T-helper 2 cell treated with Interferon-gamma antibody and Interleukin-4, amounts not matched to agents 5 μg/mL and 100 μg/mL, for 36 hours (primary cell): ENCODE measurements at regions not wholly inside any gene's neighbourhood (a gene's known extent, or its start where the extent isn't known, plus 50 kb on each side); places are given as distances from the start of the nearest gene placed in this dataset.
"Not testable (repeated sequence)": the region's sequence is repeated elsewhere in the genome, so short reads cannot be mapped to it uniquely, and the experiment has no call there.

Experiments
- DNase-seq: peaks from one replicate; pipeline ENCODE4 v3.0.0; 2021; ENCODE audit warnings: low spot score
- H3K27ac Mint-ChIP-seq: one replicate; pipeline ENCODE4 v1.8.0; 2021; ENCODE audit warnings: mild to moderate bottlenecking, mixed read lengths
- H3K27me3 Mint-ChIP-seq: one replicate; pipeline ENCODE4 v1.8.0; 2021; ENCODE audit warnings: low read depth, mixed read lengths
- H3K36me3 Mint-ChIP-seq: one replicate; pipeline ENCODE4 v1.8.0; 2021; ENCODE audit warnings: low read depth, mixed read lengths
- H3K4me1 Mint-ChIP-seq: one replicate; pipeline ENCODE4 v1.8.0; 2021; ENCODE audit warnings: low read depth, mixed read lengths
- H3K4me3 Mint-ChIP-seq: one replicate; pipeline ENCODE4 v1.8.0; 2022; ENCODE audit warnings: mild to moderate bottlenecking, moderate library complexity, mixed read lengths
- H3K9me3 Mint-ChIP-seq: one replicate; pipeline ENCODE4 v1.8.0; 2021; ENCODE audit warnings: mixed read lengths

DNA sequence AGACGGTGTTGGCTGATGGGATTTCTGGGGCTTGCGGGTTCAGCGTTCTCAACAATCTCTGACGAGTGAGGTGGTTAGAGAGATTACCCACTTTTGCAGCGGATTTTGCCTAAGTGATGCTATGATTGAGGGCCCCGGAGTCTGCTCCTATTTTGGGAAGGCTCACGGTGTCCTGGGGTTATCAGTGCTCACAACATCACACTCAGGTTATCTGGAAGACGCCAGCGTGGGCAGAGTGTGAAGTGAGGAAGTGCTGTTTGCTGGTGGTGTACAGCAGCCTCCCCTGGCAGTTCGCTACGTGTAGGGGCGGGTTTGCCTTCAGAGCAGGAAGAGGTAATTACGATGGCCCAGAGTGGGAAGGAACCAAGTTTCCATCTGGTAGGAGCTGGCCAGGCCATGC lies 341.2 kb upstream of the IRX2 start:
- no peak overlapping the region for H3K27ac Mint-ChIP-seq
- no peaks in the 10 kb centered on the region for H3K27me3 Mint-ChIP-seq
- H3K4me1 Mint-ChIP-seq, result no peaks in the 10 kb centered on the region

DNA sequence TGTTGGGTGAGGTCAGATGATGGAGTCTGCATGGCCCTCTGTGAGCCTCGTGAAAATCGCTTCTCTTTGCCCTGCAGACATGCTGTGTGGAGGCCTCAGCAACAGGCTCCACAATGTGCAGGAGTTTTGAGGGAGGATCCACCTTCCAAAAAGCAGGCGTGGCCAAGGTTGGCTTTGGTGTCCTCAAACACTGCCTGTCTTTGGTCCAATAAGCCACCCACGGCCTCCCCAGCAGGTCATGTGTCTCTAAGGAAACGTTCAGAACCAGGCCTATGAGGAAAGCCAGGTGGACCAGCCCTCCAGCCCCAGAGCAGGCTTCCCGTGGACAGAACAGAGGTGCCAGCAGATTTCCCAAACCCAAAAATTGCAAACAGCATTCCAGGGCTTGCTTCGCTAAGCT lies 340.7 kb upstream of the IRX2 start:
- Mint-ChIP-seq H3K4me1 (no peaks in the 10 kb centered on the region), H3K27ac (no peak overlapping the region), H3K4me3 (no peak overlapping the region), H3K9me3 (peaks cover 33% of the 10 kb centered on the region), H3K27me3 (no peaks in the 10 kb centered on the region), H3K36me3 (no peaks in the 10 kb centered on the region)
- no peak for DNase-seq

More for the DNA sequence above, 341.2 kb upstream of the IRX2 start:
- no peak for DNase-seq
- Mint-ChIP-seq H3K36me3 (no peaks in the 10 kb centered on the region), H3K9me3 (peaks cover 36% of the 10 kb centered on the region), H3K4me3 (no peak overlapping the region)

DNA sequence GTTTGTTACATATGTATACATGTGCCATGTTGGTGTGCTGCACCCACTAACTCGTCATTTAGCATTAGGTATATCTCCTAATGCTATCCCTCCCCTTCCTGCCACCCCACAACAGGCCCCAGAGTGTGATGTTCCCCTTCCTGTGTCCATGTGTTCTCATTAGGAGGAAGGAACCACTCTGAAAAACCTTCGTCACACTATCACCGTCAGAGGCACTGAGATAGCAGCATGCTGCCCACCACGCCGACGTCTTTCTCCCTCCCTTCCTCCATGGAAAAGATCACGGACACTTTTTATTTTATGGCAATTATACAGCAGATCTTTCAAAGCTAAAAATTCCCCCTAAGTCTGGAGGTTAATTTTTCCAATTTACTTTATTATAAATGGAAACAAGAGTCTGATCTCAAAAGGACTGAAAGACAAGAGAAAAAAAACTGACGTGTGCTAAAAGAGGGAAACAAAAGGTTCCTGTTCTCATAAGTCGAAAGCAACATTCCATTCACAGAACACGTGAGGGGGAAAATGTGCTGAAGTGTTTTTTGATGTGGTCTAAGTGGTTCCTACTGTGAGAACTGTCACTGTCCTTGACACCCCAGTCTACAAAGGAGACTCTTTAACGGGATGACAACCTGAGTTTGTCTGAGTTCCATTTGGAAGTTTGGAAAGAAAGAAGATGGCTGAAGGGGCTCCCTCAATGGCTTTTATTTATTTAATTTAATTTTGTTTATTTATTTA lies 339.7 kb upstream of the IRX2 start:
- peaks cover 26% of the 10 kb centered on the region for H3K9me3 Mint-ChIP-seq
- H3K36me3 Mint-ChIP-seq, result no peaks in the 10 kb centered on the region
- no peaks in the 10 kb centered on the region for H3K4me1 Mint-ChIP-seq
- no peak overlapping the region for H3K27ac Mint-ChIP-seq
- no peak for DNase-seq
- H3K27me3 Mint-ChIP-seq, result no peaks in the 10 kb centered on the region
- H3K4me3 Mint-ChIP-seq, result no peak overlapping the region

DNA sequence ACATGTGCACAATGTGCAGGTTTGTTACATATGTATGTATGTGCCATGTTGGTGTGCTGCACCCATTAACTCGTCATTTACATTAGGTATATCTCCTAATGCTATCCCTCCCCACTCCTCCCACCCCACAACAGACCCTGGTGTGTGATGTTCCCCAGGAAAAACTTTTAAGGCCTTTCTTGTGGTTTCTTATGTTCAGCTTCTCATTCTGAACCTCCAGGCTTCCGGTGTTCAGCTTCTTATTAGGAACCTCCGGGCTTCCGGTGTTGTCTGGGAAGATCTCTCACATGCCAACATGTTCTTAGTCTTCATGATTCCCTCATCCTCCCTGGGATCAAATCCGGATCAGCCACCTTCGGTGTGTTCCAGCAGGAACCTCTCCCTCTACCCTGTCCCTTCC lies 338.8 kb upstream of the IRX2 start:
- H3K36me3 Mint-ChIP-seq, H3K4me1 Mint-ChIP-seq, DNase-seq, H3K27me3 Mint-ChIP-seq, H3K27ac Mint-ChIP-seq, H3K4me3 Mint-ChIP-seq: not testable (repeated sequence)
- H3K9me3 Mint-ChIP-seq, result peaks cover 26% of the 10 kb centered on the region

DNA sequence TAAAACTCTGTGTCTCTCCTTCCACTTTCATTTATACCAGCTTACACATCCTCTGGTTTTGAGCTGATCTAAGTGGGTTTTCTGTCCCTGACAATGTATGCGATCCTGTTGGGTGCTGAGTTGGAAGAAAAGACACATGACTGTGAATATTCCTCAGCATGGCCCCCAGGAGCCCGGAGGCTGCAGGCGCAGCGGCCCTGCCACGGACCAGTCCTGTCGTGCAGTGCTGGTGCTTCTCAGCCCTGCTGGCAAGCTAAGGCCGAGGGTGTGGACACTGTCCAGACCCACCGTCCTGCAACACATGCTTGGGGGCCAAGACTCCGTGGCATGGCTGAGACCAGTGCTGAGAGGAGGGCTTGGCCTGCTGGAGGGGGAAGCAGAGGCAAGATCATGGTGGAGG lies 328.9 kb upstream of the IRX2 start:
- Mint-ChIP-seq H3K27ac (no peak overlapping the region), H3K36me3 (no peaks in the 10 kb centered on the region), H3K4me1 (no peaks in the 10 kb centered on the region), H3K27me3 (no peaks in the 10 kb centered on the region), H3K9me3 (peaks cover 41% of the 10 kb centered on the region), H3K4me3 (no peak overlapping the region)
- DNase-seq, result no peak

DNA sequence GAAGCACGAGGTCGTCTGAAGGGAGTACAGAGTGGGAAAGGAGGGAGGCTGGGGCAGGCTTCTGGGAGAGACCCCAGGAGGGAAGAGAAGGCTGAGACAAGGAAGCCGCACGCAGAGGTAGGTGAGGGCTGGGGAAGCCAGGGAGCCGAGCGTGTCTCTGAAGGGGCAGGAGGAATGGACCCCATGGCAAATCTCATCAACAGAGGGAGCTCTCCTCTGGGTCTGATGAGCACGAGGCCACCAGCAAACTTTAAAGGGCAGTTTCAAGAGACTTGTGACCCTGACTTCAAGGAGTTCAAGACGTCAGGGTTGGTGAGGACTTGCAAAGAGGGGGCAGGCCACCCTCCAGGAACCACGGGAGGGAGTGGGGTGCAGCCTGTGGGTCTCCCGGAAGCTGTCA lies 326.2 kb upstream of the IRX2 start:
- no peak overlapping the region for H3K4me3 Mint-ChIP-seq
- no peak for DNase-seq
- H3K27me3 Mint-ChIP-seq, result no peaks in the 10 kb centered on the region
- peaks cover 40% of the 10 kb centered on the region for H3K9me3 Mint-ChIP-seq
- no peaks in the 10 kb centered on the region for H3K36me3 Mint-ChIP-seq
- H3K27ac Mint-ChIP-seq, result no peak overlapping the region
- no peaks in the 10 kb centered on the region for H3K4me1 Mint-ChIP-seq

DNA sequence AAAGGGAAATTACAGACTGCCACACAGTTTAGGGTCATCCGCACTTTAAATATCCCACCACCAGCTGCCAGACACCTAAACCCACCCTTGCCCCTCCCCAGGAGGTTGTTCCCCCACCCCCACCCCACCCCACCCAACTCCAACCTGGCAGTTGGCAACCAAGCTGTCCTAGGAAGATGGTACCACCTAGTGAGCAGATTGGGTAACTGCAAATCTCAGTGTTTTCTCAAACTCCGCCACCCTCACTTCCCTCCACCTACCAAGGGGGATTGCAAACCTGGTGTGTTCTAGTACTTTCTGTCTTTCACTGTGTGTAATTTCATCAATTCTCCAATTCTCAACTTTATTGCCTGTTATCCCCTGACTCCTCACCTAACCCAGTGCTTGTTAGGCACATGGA lies 323.8 kb upstream of the IRX2 start:
- H3K27me3 Mint-ChIP-seq, result no peaks in the 10 kb centered on the region
- H3K36me3 Mint-ChIP-seq, result no peaks in the 10 kb centered on the region
- no peak for DNase-seq
- no peak overlapping the region for H3K27ac Mint-ChIP-seq
- no peaks in the 10 kb centered on the region for H3K4me1 Mint-ChIP-seq
- H3K4me3 Mint-ChIP-seq, result no peak overlapping the region
- peaks cover 47% of the 10 kb centered on the region for H3K9me3 Mint-ChIP-seq

DNA sequence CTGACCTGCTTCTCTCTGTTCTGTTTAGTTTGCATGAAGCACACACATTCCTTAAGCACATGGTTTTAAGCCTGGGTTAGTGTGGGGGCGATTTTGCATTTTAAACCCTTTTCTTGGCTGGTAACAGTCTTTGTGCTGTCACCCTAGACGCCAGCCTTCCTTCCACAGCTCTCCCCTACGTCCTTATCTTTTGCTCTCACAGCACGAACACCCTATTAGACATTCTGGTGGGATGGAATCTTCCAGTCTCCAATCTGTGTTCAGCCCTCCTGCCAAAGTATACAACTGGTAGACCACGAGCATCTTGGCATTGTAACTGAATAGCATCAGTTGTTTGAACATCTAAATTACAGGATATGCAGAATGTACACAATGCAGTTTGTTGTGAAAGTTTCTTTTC lies 316.9 kb upstream of the IRX2 start:
- H3K9me3 Mint-ChIP-seq, result peaks cover 42% of the 10 kb centered on the region
- no peak overlapping the region for H3K27ac Mint-ChIP-seq
- no peaks in the 10 kb centered on the region for H3K36me3 Mint-ChIP-seq

DNA sequence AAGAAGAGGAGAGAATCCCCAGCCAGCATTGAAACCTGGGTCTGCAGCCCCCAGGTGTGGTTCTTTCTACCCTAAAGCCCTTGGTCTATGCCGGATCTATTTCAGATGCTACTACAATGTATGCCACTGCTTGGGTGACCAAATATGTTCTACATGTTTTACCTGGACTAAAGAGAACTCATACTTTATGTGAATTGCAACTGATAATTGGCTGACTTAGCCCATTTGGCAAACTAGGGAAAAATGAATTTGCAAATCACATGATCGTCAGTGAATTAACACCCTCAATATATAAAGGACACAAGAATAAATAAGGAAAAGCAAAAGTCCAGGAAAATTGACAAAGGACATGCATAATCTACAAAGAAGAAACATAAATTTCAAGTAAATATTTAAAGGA lies 308.8 kb upstream of the IRX2 start:
- Mint-ChIP-seq H3K27me3 (no peaks in the 10 kb centered on the region), H3K27ac (no peak overlapping the region), H3K4me1 (no peaks in the 10 kb centered on the region), H3K9me3 (peaks cover 26% of the 10 kb centered on the region), H3K36me3 (no peaks in the 10 kb centered on the region), H3K4me3 (no peak overlapping the region)
- no peak for DNase-seq

More for the DNA sequence above, 316.9 kb upstream of the IRX2 start:
- no peak for DNase-seq
- no peaks in the 10 kb centered on the region for H3K4me1 Mint-ChIP-seq
- H3K27me3 Mint-ChIP-seq, result no peaks in the 10 kb centered on the region
- H3K4me3 Mint-ChIP-seq, result no peak overlapping the region

DNA sequence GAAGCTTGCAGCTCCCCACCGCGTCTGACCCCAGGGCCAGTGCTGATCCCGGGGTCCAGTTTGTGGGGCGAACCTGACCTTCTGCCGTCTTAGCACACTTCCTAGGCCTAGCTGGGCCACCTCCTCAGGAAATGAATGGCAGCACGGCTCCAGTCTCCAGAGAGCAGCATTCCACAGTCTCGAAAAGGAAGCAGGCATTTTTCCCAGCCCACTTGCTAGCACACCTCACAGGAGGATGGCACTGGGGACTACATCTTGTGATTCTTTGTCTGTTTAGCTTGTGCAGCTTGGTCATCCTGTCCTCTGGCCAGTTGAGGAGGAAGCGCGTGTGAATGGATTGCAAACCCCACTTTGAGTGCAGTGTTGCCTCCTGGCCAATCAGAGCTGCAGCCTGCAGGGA lies 308.0 kb upstream of the IRX2 start:
- peaks cover 26% of the 10 kb centered on the region for H3K9me3 Mint-ChIP-seq
- no peak overlapping the region for H3K27ac Mint-ChIP-seq
- H3K36me3 Mint-ChIP-seq, result no peaks in the 10 kb centered on the region

DNA sequence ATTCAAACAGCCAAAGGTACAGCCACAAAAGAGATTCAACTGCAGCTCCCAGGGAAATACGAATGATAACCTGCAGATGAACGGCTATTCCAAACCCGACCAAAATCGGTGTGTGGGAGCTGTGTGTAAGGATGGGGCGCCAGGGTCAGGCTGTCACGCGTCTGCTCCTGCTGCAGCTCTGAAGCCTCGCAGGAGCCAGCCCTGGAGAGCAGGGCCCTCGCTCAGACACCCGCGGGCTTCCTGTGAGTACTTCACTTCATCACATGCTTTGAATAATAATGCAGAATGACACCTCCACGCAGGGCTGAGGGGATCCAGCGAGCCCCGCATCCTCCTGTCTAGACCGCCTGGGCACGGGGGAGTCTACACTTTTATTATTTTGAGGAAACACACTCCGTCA lies 307.5 kb upstream of the IRX2 start:
- Mint-ChIP-seq H3K4me3 (no peak overlapping the region), H3K4me1 (no peaks in the 10 kb centered on the region), H3K27me3 (no peaks in the 10 kb centered on the region), H3K9me3 (peaks cover 23% of the 10 kb centered on the region), H3K36me3 (no peaks in the 10 kb centered on the region), H3K27ac (no peak overlapping the region)
- no peak for DNase-seq

More for the DNA sequence above, 308.0 kb upstream of the IRX2 start:
- H3K4me1 Mint-ChIP-seq, result no peaks in the 10 kb centered on the region
- no peak overlapping the region for H3K4me3 Mint-ChIP-seq
- H3K27me3 Mint-ChIP-seq, result no peaks in the 10 kb centered on the region
- no peak for DNase-seq

DNA sequence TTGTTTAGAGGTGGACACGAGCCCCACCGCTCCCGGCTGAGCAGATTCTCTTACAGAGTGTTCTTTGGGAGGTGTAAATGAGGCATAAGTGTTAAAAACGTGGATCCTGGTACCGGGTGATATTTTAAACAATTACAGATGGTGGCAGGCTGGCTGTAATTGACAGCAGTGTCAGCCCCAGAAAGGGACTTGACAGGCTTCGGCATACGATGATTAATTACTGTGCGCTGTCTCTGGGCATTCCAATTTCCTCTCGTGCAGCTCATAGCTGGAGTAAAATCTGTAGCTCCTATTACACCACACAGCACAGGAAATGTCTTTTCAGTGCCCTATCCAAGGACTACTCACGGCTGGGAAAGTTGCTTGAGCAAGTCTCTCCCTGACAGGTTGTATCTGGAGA lies 305.4 kb upstream of the IRX2 start:
- no peak overlapping the region for H3K4me3 Mint-ChIP-seq
- H3K9me3 Mint-ChIP-seq, result peaks cover 24% of the 10 kb centered on the region
- no peaks in the 10 kb centered on the region for H3K27me3 Mint-ChIP-seq
- no peak for DNase-seq
- no peak overlapping the region for H3K27ac Mint-ChIP-seq
- H3K4me1 Mint-ChIP-seq, result no peaks in the 10 kb centered on the region
- no peaks in the 10 kb centered on the region for H3K36me3 Mint-ChIP-seq

DNA sequence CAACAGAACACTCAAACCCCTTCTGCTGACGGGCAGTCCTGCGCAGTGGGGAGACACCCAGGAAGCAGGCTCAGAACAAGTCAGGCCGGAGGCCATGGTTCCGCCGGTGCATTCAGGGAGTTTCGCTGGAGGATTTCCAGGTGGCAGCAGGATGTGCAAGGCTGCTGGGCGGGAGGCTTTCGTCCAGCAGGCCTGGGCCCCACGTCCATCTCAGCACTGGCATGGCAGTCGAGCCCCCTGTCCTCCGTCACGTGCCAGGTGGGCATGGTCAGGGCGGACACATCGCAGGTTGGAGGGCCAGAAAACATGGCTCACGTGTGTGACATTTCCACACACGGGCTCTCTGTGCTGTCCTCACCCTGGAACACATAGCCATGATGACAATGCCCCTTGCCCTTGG lies 299.9 kb upstream of the IRX2 start:
- Mint-ChIP-seq H3K27ac (no peak overlapping the region), H3K4me3 (no peak overlapping the region), H3K36me3 (no peaks in the 10 kb centered on the region), H3K4me1 (no peaks in the 10 kb centered on the region), H3K9me3 (peaks cover 13% of the 10 kb centered on the region), H3K27me3 (no peaks in the 10 kb centered on the region)
- DNase-seq, result no peak

DNA sequence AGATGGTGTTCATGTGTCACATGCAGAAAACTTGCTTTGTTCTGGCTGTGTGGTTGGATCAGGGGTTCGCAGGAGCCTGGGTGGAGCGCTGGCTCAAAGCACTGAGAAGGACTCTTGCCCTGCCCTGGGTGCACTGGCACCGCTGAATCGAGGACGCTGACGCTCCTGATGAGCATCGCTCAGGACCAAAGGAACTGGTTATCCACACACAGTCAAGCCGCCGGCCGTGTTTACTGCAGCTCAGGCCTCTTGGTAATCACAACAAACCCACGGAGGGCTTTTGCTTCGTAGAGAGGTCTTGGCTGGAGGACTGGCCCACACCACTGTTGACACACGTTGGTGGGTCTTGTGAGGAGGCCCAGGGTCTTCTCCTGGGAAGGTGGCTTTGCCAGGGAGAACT lies 299.4 kb upstream of the IRX2 start:
- Mint-ChIP-seq H3K36me3 (no peaks in the 10 kb centered on the region), H3K27ac (no peak overlapping the region), H3K27me3 (no peaks in the 10 kb centered on the region), H3K4me1 (no peaks in the 10 kb centered on the region), H3K4me3 (no peak overlapping the region), H3K9me3 (peaks cover 13% of the 10 kb centered on the region)
- DNase-seq, result no peak

DNA sequence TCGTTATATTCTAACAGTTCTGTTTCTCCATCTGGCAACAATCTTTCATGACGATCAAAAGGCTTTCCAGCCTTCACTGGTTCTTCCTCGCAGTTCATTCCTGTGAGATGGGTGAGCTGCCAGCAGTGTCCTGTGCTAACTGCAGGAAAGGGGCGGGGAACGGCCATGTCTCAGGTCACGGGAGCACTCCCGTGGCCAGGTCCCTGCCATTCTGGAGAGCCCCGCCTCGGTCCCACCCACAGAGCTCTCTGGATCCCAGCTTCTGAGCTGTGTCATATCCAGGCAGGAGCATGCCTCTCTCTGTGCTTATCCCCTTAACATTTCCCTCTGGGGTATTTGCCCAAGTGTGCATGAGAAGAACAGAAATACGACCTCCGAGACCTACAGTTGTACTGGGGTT lies 297.8 kb upstream of the IRX2 start:
- no peak overlapping the region for H3K4me3 Mint-ChIP-seq
- no peak overlapping the region for H3K27ac Mint-ChIP-seq
- H3K27me3 Mint-ChIP-seq, result no peaks in the 10 kb centered on the region
- peaks cover 23% of the 10 kb centered on the region for H3K9me3 Mint-ChIP-seq
- DNase-seq, result no peak
- no peaks in the 10 kb centered on the region for H3K36me3 Mint-ChIP-seq
- no peaks in the 10 kb centered on the region for H3K4me1 Mint-ChIP-seq
